Suprapubic skin (tissue), 4 donors: ENCODE measurements at regions not wholly inside any gene's neighbourhood (a gene's known extent, or its start where the extent isn't known, plus 50 kb on each side); places are given as distances from the start of the nearest gene placed in this dataset.

ENCODE experiments used
- EP300 ChIP-seq: sonication (generic); formaldehyde crosslinking; IDR thresholded peaks from one replicate; pipeline ENCODE4 v1.6.1; 2017; ENCODE audit warnings: antibody characterized with exemption
- POLR2A ChIP-seq, 2 donors: fragments of 450-650 bp; IDR thresholded peaks; one replicate each; pipeline ENCODE4 v1.6.1; 2017; ENCODE audit warnings: antibody characterized with exemption in 2 of 2, mild to moderate bottlenecking in 2 of 2, moderate library complexity in 2 of 2
- POLR2AphosphoS5 ChIP-seq, 3 donors: sonication (generic); formaldehyde crosslinking; IDR thresholded peaks; one replicate each; pipeline ENCODE4 v1.6.1; 2017; ENCODE audit warnings: antibody characterized with exemption in 3 of 3
- TF ChIP-seq, protein P1 (sequence below), 2 donors: fragments of 200-600 bp in 1 of 2; fragments of 450-650 bp in 1 of 2; sonication (generic) in 1 of 2; IDR thresholded peaks; one replicate each; pipeline ENCODE4 v1.5.1; 2016 to 2019; ENCODE audit warnings: antibody characterized with exemption in 2 of 2, mild to moderate bottlenecking in 1 of 2, moderate library complexity in 1 of 2

DNA sequence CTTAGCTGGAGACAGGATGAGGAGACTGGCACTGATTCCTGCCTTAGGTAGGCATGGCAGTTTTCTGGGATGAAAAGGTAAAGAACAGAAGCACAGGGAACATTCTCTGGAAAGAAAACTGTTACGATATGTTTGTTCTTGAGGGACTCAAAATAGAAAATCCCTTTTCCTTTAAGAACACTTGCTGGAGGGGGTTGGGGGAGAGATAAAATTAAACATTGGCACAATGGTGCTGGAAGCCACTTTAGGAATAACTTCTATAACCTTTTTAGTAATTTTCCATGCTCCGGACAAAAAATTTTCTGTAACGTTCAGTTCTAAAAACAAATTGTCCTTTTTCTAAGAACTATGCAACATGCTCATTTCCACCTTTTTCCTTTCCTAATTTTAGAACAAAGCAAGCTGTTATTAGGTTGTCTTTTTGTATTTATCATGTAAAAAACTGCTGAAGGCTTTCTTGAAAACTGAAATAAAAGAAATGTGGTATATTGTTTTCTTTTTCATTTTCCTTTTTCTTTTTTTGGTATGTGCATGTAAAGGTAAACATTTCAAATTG lies 343.8 kb downstream of the EPHA4 start:
- TF ChIP-seq, protein P1, sequence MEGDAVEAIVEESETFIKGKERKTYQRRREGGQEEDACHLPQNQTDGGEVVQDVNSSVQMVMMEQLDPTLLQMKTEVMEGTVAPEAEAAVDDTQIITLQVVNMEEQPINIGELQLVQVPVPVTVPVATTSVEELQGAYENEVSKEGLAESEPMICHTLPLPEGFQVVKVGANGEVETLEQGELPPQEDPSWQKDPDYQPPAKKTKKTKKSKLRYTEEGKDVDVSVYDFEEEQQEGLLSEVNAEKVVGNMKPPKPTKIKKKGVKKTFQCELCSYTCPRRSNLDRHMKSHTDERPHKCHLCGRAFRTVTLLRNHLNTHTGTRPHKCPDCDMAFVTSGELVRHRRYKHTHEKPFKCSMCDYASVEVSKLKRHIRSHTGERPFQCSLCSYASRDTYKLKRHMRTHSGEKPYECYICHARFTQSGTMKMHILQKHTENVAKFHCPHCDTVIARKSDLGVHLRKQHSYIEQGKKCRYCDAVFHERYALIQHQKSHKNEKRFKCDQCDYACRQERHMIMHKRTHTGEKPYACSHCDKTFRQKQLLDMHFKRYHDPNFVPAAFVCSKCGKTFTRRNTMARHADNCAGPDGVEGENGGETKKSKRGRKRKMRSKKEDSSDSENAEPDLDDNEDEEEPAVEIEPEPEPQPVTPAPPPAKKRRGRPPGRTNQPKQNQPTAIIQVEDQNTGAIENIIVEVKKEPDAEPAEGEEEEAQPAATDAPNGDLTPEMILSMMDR (IDR thresholded peaks at IDR 0.05), result no peak
- no peak for TF ChIP-seq POLR2A (IDR thresholded peaks at IDR 0.05)
- no peak for TF ChIP-seq EP300
- TF ChIP-seq POLR2AphosphoS5 (IDR thresholded peaks at IDR 0.05), result no peak
